ENCODE measurements at regions not wholly inside any gene's neighbourhood (a gene's known extent, or its start where the extent isn't known, plus 50 kb on each side); places are given as distances from the start of the nearest gene placed in this dataset.

- TF ChIP-seq POLR2A (IDR thresholded peaks at IDR 0.05) (no peak), CTCF (IDR thresholded peaks at IDR 0.05) (no peak), EP300 (IDR thresholded peaks at IDR 0.05) (no peak)
- H3K4me3 ChIP-seq, result no peak overlapping the region
- no peaks in the 10 kb centered on the region for H3K36me3 ChIP-seq
- no peaks in the 10 kb centered on the region for H3K27me3 ChIP-seq
- intact Hi-C loops (cut with DNase I), result no loop called here
- H3K4me1 ChIP-seq (ENCODE audit: insufficient read depth), result peaks cover 1% of the 10 kb centered on the region
- no peak for DNase-seq
- no peak overlapping the region for H3K27ac ChIP-seq
- WGBS, 3 donors, result 92 to 96% (median 95%) methylated on average over 3 of the region's 3 CpGs
- H3K9me3 ChIP-seq, result no peaks in the 10 kb centered on the region
Observed at GRCh38 chr9:79973627-79974026, 401.9 kb downstream of the TLE4 start.

- H3K4me3 ChIP-seq, result no peak overlapping the region
- intact Hi-C loops (cut with DNase I), result no loop called here
- WGBS, 3 donors, result 90 to 97% (median 94%) methylated on average over 2 of the region's 2 CpGs
- TF ChIP-seq POLR2A (IDR thresholded peaks at IDR 0.05), result no peak
- no peak for TF ChIP-seq EP300 (IDR thresholded peaks at IDR 0.05)
- TF ChIP-seq CTCF (IDR thresholded peaks at IDR 0.05), result no peak
- no peaks in the 10 kb centered on the region for H3K36me3 ChIP-seq
- no peak overlapping the region for H3K27ac ChIP-seq
- no peaks in the 10 kb centered on the region for H3K27me3 ChIP-seq
- H3K9me3 ChIP-seq, result no peaks in the 10 kb centered on the region
- no peak for DNase-seq
- no peaks in the 10 kb centered on the region for H3K4me1 ChIP-seq (ENCODE audit: insufficient read depth)
Observed at GRCh38 chr9:79970146-79970425, 398.3 kb downstream of the TLE4 start.

GRCh38 chr9:79969393-79970145, 397.8 kb downstream of the TLE4 start:
- Histone ChIP-seq H3K27ac (no peak overlapping the region), H3K36me3 (no peaks in the 10 kb centered on the region), H3K9me3 (no peaks in the 10 kb centered on the region), H3K4me3 (no peak overlapping the region), H3K27me3 (no peaks in the 10 kb centered on the region), H3K4me1 (ENCODE audit: insufficient read depth) (no peaks in the 10 kb centered on the region)
- DNase-seq, result no peak
- intact Hi-C loops (cut with DNase I), result no loop called here
- no peak for TF ChIP-seq POLR2A (IDR thresholded peaks at IDR 0.05)
- TF ChIP-seq CTCF (IDR thresholded peaks at IDR 0.05), result no peak
- no peak for TF ChIP-seq EP300 (IDR thresholded peaks at IDR 0.05)
- WGBS, 3 donors, result 87 to 94% (median 91%) methylated on average over 3 of the region's 3 CpGs

- no peak overlapping the region for H3K4me3 ChIP-seq
- WGBS, 3 donors, result 88 to 92% (median 91%) methylated on average over 1 of the region's 1 CpG
- no peaks in the 10 kb centered on the region for H3K36me3 ChIP-seq
- no peaks in the 10 kb centered on the region for H3K4me1 ChIP-seq (ENCODE audit: insufficient read depth)
- H3K9me3 ChIP-seq, result no peaks in the 10 kb centered on the region
- intact Hi-C loops (cut with DNase I), result no loop called here
- no peak overlapping the region for H3K27ac ChIP-seq
- DNase-seq, result no peak
- no peaks in the 10 kb centered on the region for H3K27me3 ChIP-seq
- TF ChIP-seq EP300 (IDR thresholded peaks at IDR 0.05), result no peak
- no peak for TF ChIP-seq CTCF (IDR thresholded peaks at IDR 0.05)
- TF ChIP-seq POLR2A (IDR thresholded peaks at IDR 0.05), result no peak
Observed at GRCh38 chr9:79968533-79968932, 396.8 kb downstream of the TLE4 start.
